ENCODE measurements at regions not wholly inside any gene's neighbourhood (a gene's known extent, or its start where the extent isn't known, plus 50 kb on each side); places are given as distances from the start of the nearest gene placed in this dataset.

DNA sequence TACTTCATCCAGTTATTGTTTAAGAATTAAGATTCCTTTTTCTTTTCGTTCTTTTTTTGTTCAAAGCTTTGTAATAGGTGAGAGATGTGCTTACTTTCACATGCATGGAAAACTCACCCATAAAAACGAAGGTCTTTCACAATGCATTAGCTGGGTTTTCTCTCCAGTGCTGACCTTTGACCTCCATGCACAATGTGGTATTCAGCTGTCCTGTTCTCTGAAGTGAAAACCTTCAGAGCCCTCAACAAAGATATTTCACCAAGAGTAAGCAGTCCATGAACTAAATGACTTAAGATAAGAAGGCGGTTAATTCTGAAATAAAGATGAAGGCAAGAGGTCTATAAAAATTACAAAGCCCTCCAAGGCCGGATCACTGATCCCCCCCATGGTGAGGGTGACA is 77.1 kb upstream of the IPO9 start:
- no peak for DNase-seq

DNA sequence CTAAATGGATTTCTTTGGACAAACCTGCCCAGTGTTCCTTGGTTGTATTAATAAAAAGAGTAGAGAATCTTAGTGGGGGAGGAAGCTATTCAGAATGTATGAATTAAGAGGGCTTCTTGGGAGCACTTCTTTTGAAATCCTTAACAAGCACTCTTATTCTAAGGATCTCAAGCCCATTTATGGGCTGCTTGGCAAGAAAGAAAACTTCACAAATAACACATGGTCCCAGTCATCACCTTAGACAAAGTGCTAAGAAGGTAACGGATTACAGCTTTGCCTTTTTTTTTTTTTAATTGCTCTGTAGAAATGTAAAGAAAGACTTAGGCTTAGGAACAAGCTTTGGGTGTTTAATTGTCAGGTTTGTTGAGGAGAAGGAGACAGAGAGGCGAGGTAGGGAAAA is 76.6 kb upstream of the IPO9 start:
- DNase-seq: no peak

GRCh38 chr1:201753492-201753891 is 75.5 kb upstream of the IPO9 start:
- DNase-seq: no peak

DNA sequence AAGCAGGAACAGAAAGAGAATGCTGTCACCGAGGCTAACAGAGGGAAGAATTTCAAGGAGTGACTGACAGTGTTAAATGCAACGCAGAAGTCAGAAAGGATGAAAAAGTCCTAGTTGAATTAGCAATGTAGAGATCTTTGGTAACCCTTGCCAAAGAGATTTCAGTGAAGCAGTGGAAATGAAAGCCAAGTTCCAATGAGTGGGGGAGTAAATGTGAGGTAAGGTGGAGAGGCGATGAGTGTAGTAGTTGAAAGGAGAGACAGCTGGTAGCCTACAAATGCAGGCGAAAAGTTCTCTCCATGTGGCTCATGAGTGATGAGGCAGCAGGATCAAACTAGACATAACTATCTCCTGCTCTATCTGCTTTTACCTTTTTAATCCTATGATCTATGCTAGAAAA is 74.6 kb upstream of the IPO9 start:
- no peak for DNase-seq

DNA sequence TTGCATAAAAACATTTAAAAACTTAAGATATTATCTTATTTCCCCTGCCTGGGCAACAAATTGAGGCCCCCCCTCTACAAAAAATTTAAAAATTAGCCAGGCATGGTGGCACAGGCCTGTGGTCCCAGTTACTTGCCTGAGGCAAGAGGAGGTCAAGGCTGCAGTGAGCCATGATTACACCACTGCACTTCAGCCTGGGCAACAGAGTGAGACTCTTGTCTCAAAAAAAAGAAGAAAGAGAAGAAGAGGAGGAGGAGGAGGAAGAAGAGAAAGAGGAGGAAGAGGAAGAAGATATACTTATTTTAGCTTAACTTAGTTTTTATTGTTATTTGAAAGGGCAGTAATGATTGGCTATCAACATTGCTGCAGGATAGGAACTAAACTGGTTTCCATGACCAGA is 73.8 kb upstream of the IPO9 start:
- no peak for DNase-seq

DNA sequence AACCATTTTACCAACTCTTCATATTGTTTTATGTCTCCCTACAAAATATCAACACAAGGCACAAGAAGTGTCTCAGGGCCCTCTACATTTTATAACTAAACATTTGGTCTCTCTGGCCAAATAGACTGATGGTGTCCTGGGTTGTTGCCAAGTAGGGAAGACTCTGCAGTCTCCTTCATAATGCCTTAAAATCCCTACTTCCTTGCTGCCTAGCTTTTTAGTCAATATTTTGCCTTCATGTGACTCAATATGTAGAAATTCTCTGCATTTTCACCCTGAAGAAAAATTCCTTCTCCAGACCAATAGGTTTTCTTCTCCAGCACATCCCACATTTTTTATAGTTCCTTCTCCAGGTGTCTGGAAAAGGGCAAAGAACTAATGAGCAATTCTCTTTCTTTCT is 72.6 kb upstream of the IPO9 start:
- no peak for DNase-seq

- no peak for DNase-seq
Measured at GRCh38 chr1:201758499-201759050, 70.4 kb upstream of the IPO9 start.

- no peak for DNase-seq
Measured at GRCh38 chr1:201759194-201759815, 69.7 kb upstream of the IPO9 start.

DNA sequence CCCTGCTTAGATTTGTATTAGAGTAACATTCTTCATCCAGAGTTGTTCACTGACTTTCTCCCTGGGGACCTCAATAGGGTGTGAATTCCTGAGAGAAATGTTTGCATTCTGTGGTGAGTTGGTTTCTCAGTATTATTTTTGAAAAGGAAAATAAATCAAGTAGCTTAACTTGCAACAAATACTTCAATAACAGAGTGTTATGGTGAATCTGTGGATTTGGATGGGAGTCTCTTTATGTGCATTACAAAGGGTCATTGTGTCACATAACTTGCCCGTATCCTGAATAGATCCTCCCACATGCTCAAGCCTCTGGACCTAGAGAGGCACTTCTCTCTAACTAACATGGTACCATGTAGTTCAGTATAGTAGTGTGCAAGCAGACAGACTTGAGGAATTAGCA is 68.4 kb upstream of the IPO9 start:
- DNase-seq: no peak

- DNase-seq: no peak
Measured at GRCh38 chr1:201761178-201761577, 67.8 kb upstream of the IPO9 start.

DNA sequence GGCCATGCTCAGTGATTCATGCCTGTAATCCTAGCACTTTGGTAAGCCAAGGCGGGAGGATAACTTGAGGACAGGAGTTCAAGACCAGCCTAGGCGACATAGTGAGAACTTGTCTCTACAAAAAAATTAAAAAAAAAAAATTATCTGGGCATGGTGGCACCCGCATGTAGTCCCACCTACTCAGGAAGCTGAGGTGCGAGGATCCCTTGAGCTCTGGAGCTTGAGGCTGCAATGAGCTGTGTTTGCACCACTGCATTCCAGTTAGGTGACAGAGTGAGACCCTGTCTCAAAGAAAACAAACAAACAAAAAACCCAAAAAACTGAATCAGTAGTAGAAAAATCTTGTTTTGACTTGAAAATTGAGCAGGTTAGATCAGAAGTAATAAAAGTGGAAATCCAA is 67.1 kb upstream of the IPO9 start:
- DNase-seq: no peak

GRCh38 chr1:201762381-201762780 is 66.6 kb upstream of the IPO9 start:
- no peak for DNase-seq

DNA sequence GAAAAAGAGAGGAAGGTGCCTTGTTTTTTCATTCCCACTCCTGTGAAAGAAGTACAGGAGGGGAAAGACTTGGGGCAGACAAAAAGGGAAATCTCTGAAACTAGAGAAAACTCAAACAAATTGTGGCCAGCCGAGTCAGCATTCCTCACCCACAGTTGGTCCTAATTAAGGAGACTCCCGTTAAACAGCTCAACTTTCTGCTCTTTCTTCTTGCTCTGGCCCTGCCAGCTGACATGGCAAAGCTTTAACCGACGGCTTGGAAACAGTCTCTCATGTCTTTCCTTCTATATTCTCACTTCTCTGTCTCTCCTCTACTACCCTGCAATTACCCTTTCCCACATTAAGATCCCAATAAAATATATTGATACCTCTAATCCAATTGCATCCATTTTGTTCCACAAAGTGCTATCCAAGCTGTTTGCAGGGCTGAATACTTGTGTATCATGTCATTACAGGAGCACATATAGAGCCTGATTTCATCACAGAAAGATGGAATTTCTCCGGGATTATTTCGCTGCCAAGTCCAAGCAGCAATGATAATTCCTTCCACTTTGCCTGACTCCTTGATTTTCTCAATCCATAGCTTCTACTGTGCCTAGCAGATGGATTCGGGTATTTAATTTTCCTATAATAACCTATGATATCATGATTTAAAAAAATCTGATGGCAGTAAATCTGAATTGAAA is 65.4 kb upstream of the IPO9 start:
- no peak for DNase-seq

DNA sequence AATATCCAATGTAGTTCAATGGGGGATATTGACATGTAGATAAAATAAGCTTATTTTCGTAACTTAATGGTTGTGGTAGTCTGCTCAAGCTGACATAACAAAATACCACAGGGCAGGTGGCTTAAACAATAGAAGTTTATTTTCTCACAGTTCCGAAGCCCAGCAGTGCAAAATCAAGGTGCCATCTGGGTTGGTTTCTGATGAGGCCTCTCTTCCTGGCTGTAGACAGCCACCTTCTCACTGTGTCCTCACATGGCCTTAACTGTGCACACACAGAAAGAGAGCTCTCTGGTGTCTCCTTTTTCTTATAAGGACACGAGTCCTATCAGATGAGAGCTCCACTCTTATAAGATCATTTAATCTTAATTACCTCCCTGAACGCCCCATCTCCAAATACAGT is 64.8 kb upstream of the IPO9 start:
- no peak for DNase-seq

- no peak for DNase-seq
Measured at GRCh38 chr1:201764579-201764978, 64.4 kb upstream of the IPO9 start.

GRCh38 chr1:201766131-201766866 is 62.7 kb upstream of the IPO9 start:
- DNase-seq: no peak

GRCh38 chr1:201767339-201767738 is 61.6 kb upstream of the IPO9 start:
- DNase-seq: no peak

- no peak for DNase-seq
Measured at GRCh38 chr1:201769072-201769471, 59.9 kb upstream of the IPO9 start.

- DNase-seq: no peak
Measured at GRCh38 chr1:201769966-201770365, 59.0 kb upstream of the IPO9 start.

DNA sequence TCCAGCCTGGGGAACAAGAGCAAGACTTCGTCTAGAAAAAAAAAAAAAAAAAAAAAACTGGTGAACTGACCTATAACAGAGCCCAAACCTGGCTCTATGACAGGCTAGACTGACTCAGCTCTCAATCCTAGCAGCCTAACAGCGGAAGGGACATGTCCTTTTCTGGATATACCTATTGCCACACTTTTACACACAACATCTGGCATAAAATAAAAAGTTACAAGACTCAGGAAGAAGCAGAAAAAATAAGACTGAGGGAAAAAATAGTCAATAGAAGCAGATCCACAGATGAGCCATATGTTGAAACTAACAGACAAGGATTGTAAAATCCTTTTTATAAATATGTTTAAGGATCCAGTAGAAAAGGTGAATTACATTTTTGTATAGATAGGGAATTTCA is 57.5 kb upstream of the IPO9 start:
- DNase-seq: no peak

DNA sequence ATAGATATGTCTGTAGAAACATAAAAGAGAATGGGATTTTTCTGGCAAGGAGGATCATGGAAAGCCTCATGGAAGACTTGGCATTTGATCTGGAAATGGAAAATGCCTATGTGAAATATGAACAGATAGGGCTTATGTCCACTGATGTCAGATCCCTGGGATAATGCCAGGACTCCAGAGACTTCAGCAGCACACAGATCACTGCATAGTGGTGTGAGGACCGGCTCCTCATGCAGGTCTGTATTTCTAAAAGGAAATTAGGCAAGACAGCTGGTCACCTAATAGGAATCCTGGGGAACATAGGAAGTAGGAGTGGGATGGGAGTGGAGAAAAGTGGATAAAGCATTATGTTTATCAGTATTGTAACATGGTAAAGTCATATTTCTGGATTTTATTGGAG is 56.8 kb upstream of the IPO9 start:
- no peak for DNase-seq

GRCh38 chr1:201773764-201774163 is 55.2 kb upstream of the IPO9 start:
- no peak for DNase-seq

DNA sequence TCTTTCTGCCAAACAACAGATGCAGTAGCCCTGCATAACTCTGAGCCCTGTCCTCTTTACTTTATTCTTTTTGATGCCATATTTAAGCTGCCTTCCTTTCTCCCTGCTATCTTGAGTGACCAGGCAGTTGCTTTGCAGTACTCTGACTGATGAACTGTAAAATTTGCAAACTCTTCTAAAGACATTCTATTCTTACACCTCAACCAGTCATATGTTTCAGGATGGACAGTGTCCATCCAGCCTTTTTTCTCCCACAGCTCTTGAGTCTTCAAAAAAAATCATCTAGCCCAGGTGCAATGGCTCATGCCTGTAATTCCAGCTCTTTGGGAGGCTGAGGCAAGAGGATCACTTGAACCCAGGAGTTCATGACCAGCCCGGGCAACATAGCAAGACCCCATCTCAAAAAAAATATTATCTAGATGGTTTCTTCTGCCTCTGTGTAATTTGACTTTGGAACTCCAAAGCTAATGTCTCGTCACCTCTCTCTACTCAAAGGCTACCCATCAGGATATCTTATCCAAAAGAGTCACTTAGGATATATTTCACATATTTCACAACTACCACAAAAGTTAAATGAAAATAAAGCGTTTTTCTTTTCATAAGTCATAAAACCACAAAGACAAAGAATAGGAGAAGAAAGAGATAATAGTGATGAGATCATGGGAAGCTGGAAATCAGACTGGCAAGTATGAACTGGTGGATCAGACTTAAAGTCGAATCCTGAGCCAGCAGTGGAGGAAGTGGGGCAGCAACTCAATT is 54.6 kb upstream of the IPO9 start:
- no peak for DNase-seq

GRCh38 chr1:201774983-201775344 is 54.0 kb upstream of the IPO9 start:
- no peak for DNase-seq
